GM23248 (cell line): ENCODE measurements at regions not wholly inside any gene's neighbourhood (a gene's known extent, or its start where the extent isn't known, plus 50 kb on each side); places are given as distances from the start of the nearest gene placed in this dataset.

Experiments used
- EZH2 ChIP-seq: fragments of 200-600 bp; sonication (generic); IDR thresholded peaks from 2 replicates; pipeline ENCODE4 v1.6.1; 2018; ENCODE audit warnings: antibody characterized with exemption, mild to moderate bottlenecking; ENCODE audit not compliant: insufficient read depth, poor library complexity, severe bottlenecking
- EZH2phosphoT487 ChIP-seq: fragments of 200-600 bp; sonication (generic); IDR thresholded peaks from 2 replicates; pipeline ENCODE4 v1.6.1; 2018; ENCODE audit warnings: antibody characterized with exemption, moderate library complexity, mild to moderate bottlenecking, low read depth; ENCODE audit not compliant: insufficient read depth

DNA sequence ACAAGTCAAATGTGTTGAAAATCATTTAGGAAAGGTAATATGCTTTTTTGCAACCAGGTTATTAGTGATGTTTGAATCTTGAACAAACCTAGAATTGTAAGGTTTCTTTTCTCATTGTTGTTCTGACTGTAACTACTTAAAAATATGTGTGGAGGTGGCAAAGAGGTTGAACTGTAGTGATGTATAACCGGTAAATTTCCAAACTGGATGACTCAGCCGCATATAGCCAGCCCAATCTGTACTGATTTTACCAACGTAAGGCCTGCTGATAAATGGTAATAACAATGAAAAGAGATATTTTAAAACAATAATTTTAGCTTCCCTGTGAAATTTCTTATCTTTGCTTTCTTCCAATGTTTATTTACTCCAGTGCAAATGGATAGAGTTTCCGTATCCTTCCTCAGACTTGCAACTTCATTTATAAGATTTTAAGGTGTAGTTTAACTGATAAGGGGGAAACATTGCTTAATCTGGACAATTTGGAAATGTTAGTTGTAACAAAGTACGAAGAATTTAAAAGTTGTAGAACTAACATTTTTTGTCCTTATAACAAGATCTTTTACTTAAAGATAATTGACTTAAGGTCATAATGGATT is 1170.4 kb upstream of the ZEB2 start:
- TF ChIP-seq EZH2: no peak
- TF ChIP-seq EZH2phosphoT487: no peak
